Mesothelial cell of epicardium (in vitro differentiated cells): ENCODE measurements at regions not wholly inside any gene's neighbourhood (a gene's known extent, or its start where the extent isn't known, plus 50 kb on each side); places are given as distances from the start of the nearest gene placed in this dataset.
"Not testable (repeated sequence)": the region's sequence is repeated elsewhere in the genome, so short reads cannot be mapped to it uniquely, and the experiment has no call there.

Experiments used
- DNase-seq, 2 experiments: peaks; one replicate each; pipeline ENCODE4 v3.0.0; 2021; ENCODE audit warnings: low spot score in 2 of 2; ENCODE audit not compliant: unreplicated experiment in 2 of 2
- H3K27ac Mint-ChIP-seq: 2 replicates; pipeline ENCODE4 v1.8.0; 2021; ENCODE audit warnings: mixed read lengths
- H3K27me3 Mint-ChIP-seq: 2 replicates; pipeline ENCODE4 v1.8.0; 2021; ENCODE audit warnings: low read depth, mixed read lengths
- H3K36me3 Mint-ChIP-seq: 2 replicates; pipeline ENCODE4 v1.8.0; 2021; ENCODE audit warnings: mixed read lengths
- H3K4me1 Mint-ChIP-seq: 2 replicates; pipeline ENCODE4 v1.8.0; 2021; ENCODE audit warnings: mixed read lengths
- H3K4me3 Mint-ChIP-seq: 2 replicates; pipeline ENCODE4 v1.8.0; 2021; ENCODE audit warnings: mild to moderate bottlenecking, moderate library complexity, mixed read lengths
- H3K9me3 Mint-ChIP-seq: 2 replicates; pipeline ENCODE4 v1.8.0; 2021; ENCODE audit warnings: mixed read lengths
- TF ChIP-seq, protein P1 (sequence below): fragments of 200-600 bp; sonication (generic); IDR thresholded peaks from one replicate; pipeline ENCODE4 v1.5.0; 2021; ENCODE audit warnings: antibody characterized with exemption; ENCODE audit not compliant: unreplicated experiment

DNA sequence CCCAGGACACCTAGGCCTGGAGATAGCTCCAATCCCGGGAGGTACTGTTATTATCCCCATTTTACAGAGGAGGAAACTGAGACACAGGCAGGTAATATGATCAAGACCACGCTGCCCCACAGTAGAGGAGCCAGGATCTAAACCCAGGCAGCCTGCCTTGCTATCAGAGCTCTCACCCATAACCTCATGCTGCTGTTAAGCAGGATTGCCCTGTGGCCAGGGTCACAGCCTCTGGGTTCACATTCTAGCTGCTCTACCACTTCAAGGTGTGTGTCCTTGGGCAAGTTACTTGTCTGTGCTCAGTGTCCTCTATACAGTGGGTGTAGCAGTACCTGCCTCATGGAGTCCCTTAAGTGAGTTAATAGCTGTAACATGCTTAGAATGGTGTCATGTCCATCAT, 1015.3 kb downstream of the KCNJ18 start:
- DNase-seq, result no peak
- TF ChIP-seq, protein P1, sequence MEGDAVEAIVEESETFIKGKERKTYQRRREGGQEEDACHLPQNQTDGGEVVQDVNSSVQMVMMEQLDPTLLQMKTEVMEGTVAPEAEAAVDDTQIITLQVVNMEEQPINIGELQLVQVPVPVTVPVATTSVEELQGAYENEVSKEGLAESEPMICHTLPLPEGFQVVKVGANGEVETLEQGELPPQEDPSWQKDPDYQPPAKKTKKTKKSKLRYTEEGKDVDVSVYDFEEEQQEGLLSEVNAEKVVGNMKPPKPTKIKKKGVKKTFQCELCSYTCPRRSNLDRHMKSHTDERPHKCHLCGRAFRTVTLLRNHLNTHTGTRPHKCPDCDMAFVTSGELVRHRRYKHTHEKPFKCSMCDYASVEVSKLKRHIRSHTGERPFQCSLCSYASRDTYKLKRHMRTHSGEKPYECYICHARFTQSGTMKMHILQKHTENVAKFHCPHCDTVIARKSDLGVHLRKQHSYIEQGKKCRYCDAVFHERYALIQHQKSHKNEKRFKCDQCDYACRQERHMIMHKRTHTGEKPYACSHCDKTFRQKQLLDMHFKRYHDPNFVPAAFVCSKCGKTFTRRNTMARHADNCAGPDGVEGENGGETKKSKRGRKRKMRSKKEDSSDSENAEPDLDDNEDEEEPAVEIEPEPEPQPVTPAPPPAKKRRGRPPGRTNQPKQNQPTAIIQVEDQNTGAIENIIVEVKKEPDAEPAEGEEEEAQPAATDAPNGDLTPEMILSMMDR, result no peak
- H3K27me3 Mint-ChIP-seq, result no peaks in the 10 kb centered on the region
- no peak overlapping the region for H3K4me3 Mint-ChIP-seq
- no peak overlapping the region for H3K27ac Mint-ChIP-seq
- no peaks in the 10 kb centered on the region for H3K4me1 Mint-ChIP-seq
- H3K36me3 Mint-ChIP-seq, result peaks cover 2% of the 10 kb centered on the region
- peaks cover 63% of the 10 kb centered on the region for H3K9me3 Mint-ChIP-seq

DNA sequence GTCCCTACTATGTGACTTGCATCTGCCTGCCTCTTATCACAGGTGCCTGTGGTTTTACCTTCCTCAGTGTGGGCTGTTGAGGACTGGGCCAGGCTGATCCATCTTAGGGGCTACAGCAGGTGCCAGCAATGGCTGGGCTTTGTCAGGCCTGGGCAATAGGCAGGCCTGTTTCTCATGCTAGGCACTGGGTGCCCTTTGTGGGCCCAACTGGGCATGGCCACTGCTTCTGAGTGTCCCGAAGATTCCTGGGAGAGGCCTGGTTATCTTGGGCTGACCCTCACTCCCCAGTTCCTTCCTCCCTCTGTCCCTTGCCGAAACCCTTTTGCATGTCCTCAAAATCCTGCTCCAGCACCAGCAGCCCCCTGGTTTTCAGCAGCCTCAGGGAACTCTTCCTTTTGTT, 1024.9 kb downstream of the KCNJ18 start:
- Mint-ChIP-seq H3K4me1 (no peaks in the 10 kb centered on the region), H3K9me3 (peaks cover 68% of the 10 kb centered on the region), H3K27ac (no peak overlapping the region), H3K4me3 (no peak overlapping the region), H3K36me3 (peaks cover 8% of the 10 kb centered on the region), H3K27me3 (no peaks in the 10 kb centered on the region)
- TF ChIP-seq, protein P1, result no peak
- no peak for DNase-seq

DNA sequence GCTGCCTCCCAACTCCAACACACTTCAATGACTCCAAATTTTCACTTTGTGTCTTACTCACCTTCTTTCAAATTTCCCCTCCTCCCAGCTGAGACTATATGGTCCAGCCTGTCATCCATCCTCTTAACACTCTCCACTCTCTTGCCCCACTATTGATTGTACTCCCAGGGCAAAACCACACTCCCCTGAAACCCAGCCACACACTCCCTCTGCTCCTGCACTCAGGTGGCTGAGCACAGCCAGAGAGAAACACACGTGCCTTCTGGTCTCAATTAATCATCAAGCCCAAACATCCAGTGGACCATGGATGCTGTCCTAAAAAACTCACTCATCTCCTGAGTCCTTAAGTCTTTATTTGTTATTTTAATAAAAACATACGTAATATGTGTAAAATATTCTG, 1026.4 kb downstream of the KCNJ18 start:
- no peaks in the 10 kb centered on the region for H3K27me3 Mint-ChIP-seq
- peaks cover 8% of the 10 kb centered on the region for H3K36me3 Mint-ChIP-seq
- TF ChIP-seq, protein P1, result no peak
- no peak overlapping the region for H3K27ac Mint-ChIP-seq
- DNase-seq, result no peak
- peaks cover 63% of the 10 kb centered on the region for H3K9me3 Mint-ChIP-seq
- no peaks in the 10 kb centered on the region for H3K4me1 Mint-ChIP-seq
- no peak overlapping the region for H3K4me3 Mint-ChIP-seq

DNA sequence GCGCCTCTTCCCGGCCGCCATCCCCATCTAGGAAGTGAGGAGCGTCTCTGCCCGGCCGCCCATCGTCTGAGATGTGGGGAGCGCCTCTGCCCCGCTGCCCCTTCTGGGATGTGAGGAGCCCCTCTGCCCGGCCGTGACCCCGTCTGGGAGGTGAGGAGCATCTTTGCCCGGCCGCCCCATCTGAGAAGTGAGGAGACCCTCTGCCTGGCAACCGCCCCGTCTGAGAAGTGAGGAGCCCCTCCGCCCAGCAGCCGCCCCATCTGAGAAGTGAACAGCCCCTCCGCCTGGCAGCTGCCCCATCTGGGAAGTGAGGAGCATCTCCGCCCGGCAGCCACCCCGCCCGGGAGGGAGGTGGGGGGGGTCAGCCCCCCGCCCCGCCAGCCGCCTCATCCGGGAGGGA, 1048.7 kb downstream of the KCNJ18 start:
- H3K27ac Mint-ChIP-seq, H3K4me3 Mint-ChIP-seq, H3K27me3 Mint-ChIP-seq, H3K36me3 Mint-ChIP-seq, H3K4me1 Mint-ChIP-seq, DNase-seq: not testable (repeated sequence)
- peaks cover 62% of the 10 kb centered on the region for H3K9me3 Mint-ChIP-seq
